ENCODE measurements at regions not wholly inside any gene's neighbourhood (a gene's known extent, or its start where the extent isn't known, plus 50 kb on each side); places are given as distances from the start of the nearest gene placed in this dataset.
A peak's percentile ranks its signal among the peaks of the same experiment; 100 is the strongest.

GRCh38 chr6:166014966-166015365 is 152.7 kb downstream of the TBXT start:
- whole genome bisulfite sequencing (ENCODE audit: insufficient coverage, low lambda C conversion rate), result no CpG with 5 or more reads among the region's 5 CpGs
- Histone ChIP-seq H3K27me3 (ENCODE audit: control insufficient read depth, insufficient read depth, low read length) (peaks cover 23% of the 10 kb centered on the region), H3K4me3 (ENCODE audit: low read length) (no peak overlapping the region), H3K4me1 (ENCODE audit: control insufficient read depth, insufficient read depth, low read length) (no peaks in the 10 kb centered on the region), H3K36me3 (ENCODE audit: control insufficient read depth, insufficient read depth, low read length) (no peaks in the 10 kb centered on the region), H3K9me3 (ENCODE audit: control insufficient read depth, low read depth, low read length) (peaks cover 4% of the 10 kb centered on the region), H3K27ac (ENCODE audit: low read length) (no peak overlapping the region)
- no peak for DNase-seq

- H3K27me3 ChIP-seq (ENCODE audit: control insufficient read depth, insufficient read depth, low read length), result peaks cover 65% of the 10 kb centered on the region
- H3K4me3 ChIP-seq (ENCODE audit: low read length), result no peak overlapping the region
- no peaks in the 10 kb centered on the region for H3K9me3 ChIP-seq (ENCODE audit: control insufficient read depth, low read depth, low read length)
- H3K27ac ChIP-seq (ENCODE audit: low read length), result no peak overlapping the region
- 80% methylated on average over 1 of the region's 11 CpGs for WGBS (ENCODE audit: insufficient coverage, low lambda C conversion rate)
- DNase-seq, result no peak
- no peaks in the 10 kb centered on the region for H3K36me3 ChIP-seq (ENCODE audit: control insufficient read depth, insufficient read depth, low read length)
- H3K4me1 ChIP-seq (ENCODE audit: control insufficient read depth, insufficient read depth, low read length), result peaks cover 11% of the 10 kb centered on the region
These were observed 157.3 kb downstream of the TBXT start for GRCh38 chr6:166010136-166010960.

- Histone ChIP-seq H3K4me3 (ENCODE audit: low read length) (no peak overlapping the region), H3K4me1 (ENCODE audit: control insufficient read depth, insufficient read depth, low read length) (peaks cover 11% of the 10 kb centered on the region), H3K27ac (ENCODE audit: low read length) (no peak overlapping the region), H3K9me3 (ENCODE audit: control insufficient read depth, low read depth, low read length) (no peaks in the 10 kb centered on the region), H3K27me3 (ENCODE audit: control insufficient read depth, insufficient read depth, low read length) (peaks cover 74% of the 10 kb centered on the region), H3K36me3 (ENCODE audit: control insufficient read depth, insufficient read depth, low read length) (no peaks in the 10 kb centered on the region)
- 27% methylated on average over 3 of the region's 8 CpGs for WGBS (ENCODE audit: insufficient coverage, low lambda C conversion rate)
- DNase-seq, result no peak
These were observed 158.1 kb downstream of the TBXT start for GRCh38 chr6:166009385-166010031.

- no peaks in the 10 kb centered on the region for H3K9me3 ChIP-seq (ENCODE audit: control insufficient read depth, low read depth, low read length)
- no CpG with 5 or more reads among the region's 68 CpGs for WGBS (ENCODE audit: insufficient coverage, low lambda C conversion rate)
- no peak overlapping the region for H3K27ac ChIP-seq (ENCODE audit: low read length)
- peak overlapping the region; percentile 16 for H3K4me3 ChIP-seq (ENCODE audit: low read length)
- H3K4me1 ChIP-seq (ENCODE audit: control insufficient read depth, insufficient read depth, low read length), result peaks cover 11% of the 10 kb centered on the region
- peaks cover 76% of the 10 kb centered on the region for H3K27me3 ChIP-seq (ENCODE audit: control insufficient read depth, insufficient read depth, low read length)
- peak in 1 of 2 donors; percentile 36 for DNase-seq
- no peaks in the 10 kb centered on the region for H3K36me3 ChIP-seq (ENCODE audit: control insufficient read depth, insufficient read depth, low read length)
These were observed 158.9 kb downstream of the TBXT start for GRCh38 chr6:166008441-166009369.

GRCh38 chr6:166007349-166008263 is 160.0 kb downstream of the TBXT start:
- Histone ChIP-seq H3K4me3 (ENCODE audit: low read length) (no peak overlapping the region), H3K4me1 (ENCODE audit: control insufficient read depth, insufficient read depth, low read length) (peaks cover 11% of the 10 kb centered on the region), H3K9me3 (ENCODE audit: control insufficient read depth, low read depth, low read length) (no peaks in the 10 kb centered on the region), H3K27ac (ENCODE audit: low read length) (no peak overlapping the region), H3K36me3 (ENCODE audit: control insufficient read depth, insufficient read depth, low read length) (no peaks in the 10 kb centered on the region), H3K27me3 (ENCODE audit: control insufficient read depth, insufficient read depth, low read length) (peaks cover 75% of the 10 kb centered on the region)
- DNase-seq, result peak in 1 of 2 donors; percentile 22
- 40% methylated on average over 1 of the region's 18 CpGs for WGBS (ENCODE audit: insufficient coverage, low lambda C conversion rate)

- peaks cover 71% of the 10 kb centered on the region for H3K27me3 ChIP-seq (ENCODE audit: control insufficient read depth, insufficient read depth, low read length)
- H3K4me3 ChIP-seq (ENCODE audit: low read length), result no peak overlapping the region
- no CpG with 5 or more reads among the region's 6 CpGs for WGBS (ENCODE audit: insufficient coverage, low lambda C conversion rate)
- peaks cover 11% of the 10 kb centered on the region for H3K4me1 ChIP-seq (ENCODE audit: control insufficient read depth, insufficient read depth, low read length)
- no peaks in the 10 kb centered on the region for H3K9me3 ChIP-seq (ENCODE audit: control insufficient read depth, low read depth, low read length)
- no peaks in the 10 kb centered on the region for H3K36me3 ChIP-seq (ENCODE audit: control insufficient read depth, insufficient read depth, low read length)
- H3K27ac ChIP-seq (ENCODE audit: low read length), result no peak overlapping the region
- DNase-seq, result no peak
These were observed 160.8 kb downstream of the TBXT start for GRCh38 chr6:166006900-166007301.

- no peak overlapping the region for H3K27ac ChIP-seq (ENCODE audit: low read length)
- H3K9me3 ChIP-seq (ENCODE audit: control insufficient read depth, low read depth, low read length), result no peaks in the 10 kb centered on the region
- H3K4me3 ChIP-seq (ENCODE audit: low read length), result peak overlapping the region; percentile 32
- peaks cover 73% of the 10 kb centered on the region for H3K27me3 ChIP-seq (ENCODE audit: control insufficient read depth, insufficient read depth, low read length)
- no peaks in the 10 kb centered on the region for H3K36me3 ChIP-seq (ENCODE audit: control insufficient read depth, insufficient read depth, low read length)
- DNase-seq, result peak in 1 of 2 donors; percentile 65
- H3K4me1 ChIP-seq (ENCODE audit: control insufficient read depth, insufficient read depth, low read length), result peaks cover 11% of the 10 kb centered on the region
- WGBS (ENCODE audit: insufficient coverage, low lambda C conversion rate), result 0% methylated on average over 1 of the region's 47 CpGs
These were observed 161.4 kb downstream of the TBXT start for GRCh38 chr6:166005944-166006899.

- no CpG with 5 or more reads among the region's 21 CpGs for WGBS (ENCODE audit: insufficient coverage, low lambda C conversion rate)
- Histone ChIP-seq H3K36me3 (ENCODE audit: control insufficient read depth, insufficient read depth, low read length) (no peaks in the 10 kb centered on the region), H3K27ac (ENCODE audit: low read length) (no peak overlapping the region), H3K4me1 (ENCODE audit: control insufficient read depth, insufficient read depth, low read length) (peaks cover 11% of the 10 kb centered on the region), H3K4me3 (ENCODE audit: low read length) (peak overlapping the region; percentile 32), H3K9me3 (ENCODE audit: control insufficient read depth, low read depth, low read length) (no peaks in the 10 kb centered on the region), H3K27me3 (ENCODE audit: control insufficient read depth, insufficient read depth, low read length) (peaks cover 65% of the 10 kb centered on the region)
- DNase-seq, result peak in 1 of 2 donors; percentile 63
These were observed 162.2 kb downstream of the TBXT start for GRCh38 chr6:166005401-166005943.
